A549 (cell line): ENCODE measurements at regions not wholly inside any gene's neighbourhood (a gene's known extent, or its start where the extent isn't known, plus 50 kb on each side); places are given as distances from the start of the nearest gene placed in this dataset.

Experiments used
- ATAC-seq, 2 experiments: fragments of 200-7000 bp in 1 of 2; fragments of >200 bp in 1 of 2; cut with Nextera tagmentation in 1 of 2; cut with Tn5 transposase in 1 of 2; 3 replicates each; pipeline versions ENCODE4 v1.8.0 to v1.9.1; 2018 to 2020; ENCODE audit warnings: mild to moderate bottlenecking in 1 of 2, moderate library complexity in 1 of 2
- CTCF ChIA-PET: fragments of 300-600 bp; sonication (Branson Sonifier 250); formaldehyde crosslinking; extraction: SDS; loops from one replicate; lab custom pipeline; 2021; ENCODE audit warnings: antibody characterized with exemption, inconsistent platforms; lab: Yijun Ruan, JAX
- POLR2A ChIA-PET: fragments of 350-600 bp; formaldehyde crosslinking; extraction: SDS; loops from one replicate; lab custom pipeline; 2021; ENCODE audit warnings: antibody characterized with exemption, inconsistent platforms; lab: Yijun Ruan, JAX
- DNase-seq, 2 experiments: peaks; one replicate each; pipeline versions ENCODE4 v3.0.0 to v3.0.0-alpha.2; 2011 to 2016; ENCODE audit warnings: low read depth in 1 of 2, low spot score in 1 of 2
- FAIRE-seq: peaks from 2 replicates; lab custom pipeline; 2011; peaks lifted over from hg19 to GRCh38; lab: Jason Lieb, UNC
- H3K27ac ChIP-seq, 2 experiments: fragments of >200 bp; sonication (Bioruptor Twin); formaldehyde crosslinking; 3 replicates each; pipeline ENCODE4 v1.5.1; 2016 to 2017
- H3K4me1 ChIP-seq: fragments of >200 bp; sonication (Bioruptor Twin); formaldehyde crosslinking; 3 replicates; pipeline ENCODE4 v1.6.1; 2016
- H3K4me2 ChIP-seq: fragments of >200 bp; sonication (Bioruptor Twin); formaldehyde crosslinking; 3 replicates; pipeline ENCODE4 v1.6.1; 2016
- H3K4me3 ChIP-seq: fragments of >200 bp; sonication (Bioruptor Twin); formaldehyde crosslinking; 3 replicates; pipeline ENCODE4 v1.5.1; 2016
- H3K9me3 ChIP-seq: fragments of >200 bp; sonication (Bioruptor Twin); formaldehyde crosslinking; 3 replicates; pipeline ENCODE4 v1.6.1; 2016
- CBX2 ChIP-seq: fragments of 200-600 bp; sonication (generic); IDR thresholded peaks from 2 replicates; pipeline ENCODE4 v1.6.1; 2016; ENCODE audit warnings: low read depth, mild to moderate bottlenecking, borderline replicate concordance
- CHD4 ChIP-seq: fragments of 200-600 bp; sonication (generic); IDR thresholded peaks from 2 replicates; pipeline ENCODE4 v1.6.1; 2016; ENCODE audit warnings: antibody characterized with exemption, mild to moderate bottlenecking, borderline replicate concordance
- ESRRA ChIP-seq: fragments of 150-350 bp; IDR thresholded peaks from 2 replicates; pipeline ENCODE4 v1.6.1; 2014; ENCODE audit warnings: mild to moderate bottlenecking, low read length, borderline replicate concordance
- FOSL2 ChIP-seq, 2 experiments: fragments of 450-650 bp in 1 of 2; fragments of >200 bp in 1 of 2; sonication (Bioruptor Twin) in 1 of 2; formaldehyde crosslinking; IDR thresholded peaks; 2 replicates each; pipeline versions ENCODE4 v1.5.0 to v1.6.1; 2016 to 2020; ENCODE audit warnings: mild to moderate bottlenecking in 1 of 2, moderate library complexity in 1 of 2
- FOXS1 ChIP-seq: fragments of 250-450 bp; sonication (Bioruptor Pico); IDR thresholded peaks from 2 replicates; pipeline ENCODE4 v1.5.0; 2020; ENCODE audit warnings: mild to moderate bottlenecking, moderate library complexity
- GATA3 ChIP-seq: IDR thresholded peaks from 2 replicates; pipeline ENCODE4 v1.6.1; 2012; ENCODE audit warnings: borderline replicate concordance
- JUNB ChIP-seq: fragments of >200 bp; sonication (Bioruptor Twin); formaldehyde crosslinking; IDR thresholded peaks from 2 replicates; pipeline ENCODE4 v1.6.1; 2016
- MAFK ChIP-seq: fragments of 450-650 bp; IDR thresholded peaks from 2 replicates; pipeline ENCODE4 v1.6.1; 2014; ENCODE audit not compliant: partially characterized antibody
- MAZ ChIP-seq: fragments of 150-350 bp; IDR thresholded peaks from 2 replicates; pipeline ENCODE4 v1.6.1; 2014; ENCODE audit warnings: antibody characterized with exemption, low read depth, low read length, borderline replicate concordance
- MYC ChIP-seq: IDR thresholded peaks from 2 replicates; pipeline ENCODE4 v1.6.1; 2012; ENCODE audit warnings: mild to moderate bottlenecking, inconsistent platforms, low read length, improper control_type of control experiment, borderline replicate concordance
- NFE2L2 ChIP-seq: fragments of 150-350 bp; conservative IDR thresholded peaks from 2 replicates; pipeline ENCODE4 v1.6.1; 2014; ENCODE audit warnings: low read length
- POLR2A ChIP-seq: IDR thresholded peaks from 2 replicates; pipeline ENCODE4 v1.6.1; 2012; ENCODE audit warnings: mild to moderate bottlenecking, low read length
- RNF2 ChIP-seq: fragments of 200-600 bp; sonication (generic); IDR thresholded peaks from 2 replicates; pipeline ENCODE4 v1.6.1; 2016; ENCODE audit warnings: low read depth, mild to moderate bottlenecking, antibody characterized with exemption, moderate library complexity, borderline replicate concordance
- SREBF2 ChIP-seq: fragments of 450-650 bp; IDR thresholded peaks from 2 replicates; pipeline ENCODE4 v1.6.1; 2014; ENCODE audit warnings: mild to moderate bottlenecking, moderate library complexity
- ZFP36 ChIP-seq: fragments of 450-650 bp; IDR thresholded peaks from 2 replicates; pipeline ENCODE4 v1.6.1; 2014; ENCODE audit warnings: borderline replicate concordance; ENCODE audit not compliant: partially characterized antibody
- WGBS: methylation state at CpG from one replicate; pipeline ENCODE4 v1.1.6; 2017; ENCODE audit errors: missing lambda C conversion rate; 5-methylcytosine and 5-hydroxymethylcytosine counted together
- TF ChIP-seq, protein P1 (sequence below): fragments of 450-650 bp; IDR thresholded peaks from 2 replicates; pipeline ENCODE4 v1.6.1; 2014; ENCODE audit warnings: antibody characterized with exemption
- TF ChIP-seq, protein P2 (sequence below): fragments of >200 bp; sonication (Bioruptor Twin); formaldehyde crosslinking; IDR thresholded peaks from 2 replicates; pipeline ENCODE4 v1.6.1; 2016
- TF ChIP-seq, protein P3 (sequence below): fragments of >200 bp; sonication (Bioruptor Twin); formaldehyde crosslinking; IDR thresholded peaks from 3 replicates; pipeline ENCODE4 v1.6.1; 2016
- TF ChIP-seq, protein P4 (sequence below): IDR thresholded peaks from 2 replicates; pipeline ENCODE4 v1.6.1; 2012; ENCODE audit warnings: low read depth, borderline replicate concordance
- TF ChIP-seq, protein P5 (sequence below): fragments of 150-350 bp; IDR thresholded peaks from 2 replicates; pipeline ENCODE4 v1.6.1; 2014; ENCODE audit warnings: low read depth, mild to moderate bottlenecking, low read length

DNA sequence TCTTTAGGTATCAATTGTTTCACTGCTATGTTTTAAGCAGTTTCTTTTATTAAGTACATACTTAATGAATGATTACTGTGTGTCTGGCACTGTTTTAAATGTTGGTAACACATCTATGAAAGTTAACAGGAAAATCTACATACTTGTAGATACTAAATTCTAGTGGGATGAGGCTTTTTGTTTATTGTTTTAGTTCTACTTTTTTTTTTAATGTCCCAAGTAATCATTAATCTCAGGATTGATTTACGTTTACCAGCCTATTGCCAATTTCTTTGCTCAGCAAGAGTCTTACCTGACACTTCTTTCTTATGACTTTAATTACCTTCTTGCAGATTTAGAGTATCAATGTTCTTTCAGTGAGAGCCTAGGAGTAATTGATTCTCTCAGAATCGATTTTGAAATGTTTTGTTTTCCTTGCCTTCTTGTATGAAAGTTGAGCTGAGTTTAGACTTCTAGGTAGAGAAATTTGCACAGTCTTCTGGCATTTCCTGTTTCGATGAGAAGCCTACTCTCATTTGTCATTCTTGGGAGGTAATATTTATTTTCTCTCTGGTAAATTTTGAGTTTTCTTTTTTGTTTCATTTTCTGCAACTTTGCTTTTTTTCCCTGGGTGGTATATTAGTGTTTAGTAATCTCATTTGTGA is 235.2 kb upstream of the ANKRD50 start:
- CTCF ChIA-PET = no interaction called here
- DNase-seq (no peak), ATAC-seq (no peak), FAIRE-seq (no peak)
- Histone ChIP-seq H3K4me2 (peak overlapping the region; percentile 39; the same call in 1 of the 3 replicates), H3K9me3 (no peaks in the 10 kb centered on the region), H3K4me1 (peaks cover 6% of the 10 kb centered on the region; the same call in 1 of the 3 replicates), H3K4me3 (no peak overlapping the region), H3K27ac (no peak overlapping the region)
- POLR2A ChIA-PET = no interaction called here
- WGBS = 12% methylated on average over 3 of the region's 3 CpGs
- TF ChIP-seq ESRRA = no peak
- TF ChIP-seq ZFP36 = no peak
- no peak for TF ChIP-seq NFE2L2
- TF ChIP-seq FOSL2 (IDR thresholded peaks at IDR 0.05) = no peak
- TF ChIP-seq FOSL2 (CRISPR knock-in tag; IDR thresholded peaks at IDR 0.05) = no peak
- TF ChIP-seq JUNB = no peak
- TF ChIP-seq, protein P1, sequence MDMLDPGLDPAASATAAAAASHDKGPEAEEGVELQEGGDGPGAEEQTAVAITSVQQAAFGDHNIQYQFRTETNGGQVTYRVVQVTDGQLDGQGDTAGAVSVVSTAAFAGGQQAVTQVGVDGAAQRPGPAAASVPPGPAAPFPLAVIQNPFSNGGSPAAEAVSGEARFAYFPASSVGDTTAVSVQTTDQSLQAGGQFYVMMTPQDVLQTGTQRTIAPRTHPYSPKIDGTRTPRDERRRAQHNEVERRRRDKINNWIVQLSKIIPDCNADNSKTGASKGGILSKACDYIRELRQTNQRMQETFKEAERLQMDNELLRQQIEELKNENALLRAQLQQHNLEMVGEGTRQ = no peak
- TF ChIP-seq, protein P2, sequence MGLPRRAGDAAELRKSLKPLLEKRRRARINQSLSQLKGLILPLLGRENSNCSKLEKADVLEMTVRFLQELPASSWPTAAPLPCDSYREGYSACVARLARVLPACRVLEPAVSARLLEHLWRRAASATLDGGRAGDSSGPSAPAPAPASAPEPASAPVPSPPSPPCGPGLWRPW = no peak
- TF ChIP-seq CHD4 = no peak
- TF ChIP-seq FOXS1 = no peak

DNA sequence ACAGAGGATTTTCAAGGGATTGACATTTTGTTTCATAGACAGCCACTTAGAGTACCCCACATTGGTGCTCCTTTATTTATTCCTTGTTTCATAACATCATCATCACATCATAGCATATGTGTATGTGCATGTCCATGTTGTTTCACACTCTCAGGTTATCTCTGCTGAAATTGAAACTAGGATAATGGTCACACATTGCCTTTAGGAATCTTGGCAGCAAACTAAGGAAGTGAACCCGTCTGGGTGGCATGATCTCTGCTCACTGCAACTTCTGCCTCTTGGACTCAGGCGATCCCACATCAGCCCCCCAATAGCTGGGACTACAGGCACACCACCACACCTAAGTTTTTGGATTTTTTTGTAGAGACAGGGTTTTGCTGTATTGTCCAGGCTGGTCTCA is 234.2 kb upstream of the ANKRD50 start:
- H3K4me1 ChIP-seq = peaks cover 7% of the 10 kb centered on the region; the same call in 1 of the 3 replicates

DNA sequence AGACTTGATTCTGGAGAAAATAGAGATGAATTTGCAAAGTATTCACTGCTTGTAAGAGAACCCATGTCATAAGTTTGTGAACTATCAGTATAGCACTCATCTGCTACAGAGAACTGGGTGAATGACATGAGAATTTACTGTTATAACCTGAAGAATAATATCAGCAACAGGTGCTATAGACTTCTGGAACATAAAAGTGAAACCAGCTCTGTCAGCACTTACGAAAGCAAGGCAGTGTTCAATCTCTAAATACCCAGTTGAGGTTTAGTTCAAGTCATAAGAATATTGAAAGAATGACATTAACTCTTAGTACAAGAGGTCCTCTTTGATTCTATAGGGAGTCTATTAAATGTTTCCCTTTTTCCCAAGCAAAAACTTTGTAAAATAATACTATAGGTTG is 232.9 kb upstream of the ANKRD50 start:
- ATAC-seq (no peak), DNase-seq (no peak), FAIRE-seq (no peak)
- peak overlapping the region; percentile 18; the same call in 1 of the 3 replicates for H3K4me3 ChIP-seq
- no peaks in the 10 kb centered on the region for H3K9me3 ChIP-seq
- WGBS = 35% methylated on average over 1 of the region's 1 CpG
- TF ChIP-seq CBX2 (no peak), MAFK (peak; percentile 83)
- peaks cover 19% of the 10 kb centered on the region; the same call in 2 of the 3 replicates for H3K4me1 ChIP-seq
- ChIA-PET POLR2A (no interaction called here), CTCF (no interaction called here)
- H3K27ac ChIP-seq = no peak overlapping the region
- H3K4me2 ChIP-seq = peak overlapping the region; percentile 68

More for the DNA sequence above, 234.2 kb upstream of the ANKRD50 start:
- H3K27ac ChIP-seq = peak overlapping the region in 1 of 2 experiments; percentile 36; a peak in 1 of 6 replicates
- H3K4me2 ChIP-seq = peak overlapping the region; percentile 34; the same call in 2 of the 3 replicates
- no peak overlapping the region for H3K4me3 ChIP-seq
- TF ChIP-seq MAZ (no peak), RNF2 (no peak), MYC (no peak), POLR2A (no peak), SREBF2 (no peak), GATA3 (no peak)
- TF ChIP-seq, protein P3, sequence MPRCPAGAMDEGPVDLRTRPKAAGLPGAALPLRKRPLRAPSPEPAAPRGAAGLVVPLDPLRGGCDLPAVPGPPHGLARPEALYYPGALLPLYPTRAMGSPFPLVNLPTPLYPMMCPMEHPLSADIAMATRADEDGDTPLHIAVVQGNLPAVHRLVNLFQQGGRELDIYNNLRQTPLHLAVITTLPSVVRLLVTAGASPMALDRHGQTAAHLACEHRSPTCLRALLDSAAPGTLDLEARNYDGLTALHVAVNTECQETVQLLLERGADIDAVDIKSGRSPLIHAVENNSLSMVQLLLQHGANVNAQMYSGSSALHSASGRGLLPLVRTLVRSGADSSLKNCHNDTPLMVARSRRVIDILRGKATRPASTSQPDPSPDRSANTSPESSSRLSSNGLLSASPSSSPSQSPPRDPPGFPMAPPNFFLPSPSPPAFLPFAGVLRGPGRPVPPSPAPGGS = no peak
- TF ChIP-seq, protein P4, sequence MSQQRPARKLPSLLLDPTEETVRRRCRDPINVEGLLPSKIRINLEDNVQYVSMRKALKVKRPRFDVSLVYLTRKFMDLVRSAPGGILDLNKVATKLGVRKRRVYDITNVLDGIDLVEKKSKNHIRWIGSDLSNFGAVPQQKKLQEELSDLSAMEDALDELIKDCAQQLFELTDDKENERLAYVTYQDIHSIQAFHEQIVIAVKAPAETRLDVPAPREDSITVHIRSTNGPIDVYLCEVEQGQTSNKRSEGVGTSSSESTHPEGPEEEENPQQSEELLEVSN = no peak
- TF ChIP-seq, protein P5, sequence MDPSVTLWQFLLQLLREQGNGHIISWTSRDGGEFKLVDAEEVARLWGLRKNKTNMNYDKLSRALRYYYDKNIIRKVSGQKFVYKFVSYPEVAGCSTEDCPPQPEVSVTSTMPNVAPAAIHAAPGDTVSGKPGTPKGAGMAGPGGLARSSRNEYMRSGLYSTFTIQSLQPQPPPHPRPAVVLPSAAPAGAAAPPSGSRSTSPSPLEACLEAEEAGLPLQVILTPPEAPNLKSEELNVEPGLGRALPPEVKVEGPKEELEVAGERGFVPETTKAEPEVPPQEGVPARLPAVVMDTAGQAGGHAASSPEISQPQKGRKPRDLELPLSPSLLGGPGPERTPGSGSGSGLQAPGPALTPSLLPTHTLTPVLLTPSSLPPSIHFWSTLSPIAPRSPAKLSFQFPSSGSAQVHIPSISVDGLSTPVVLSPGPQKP = no peak
- TF ChIP-seq, all 56 proteins: peak for 0
- ChIA-PET CTCF (no interaction called here), POLR2A (no interaction called here)
- DNase-seq = no peak
- 33% methylated on average over 2 of the region's 2 CpGs for WGBS
- ATAC-seq = peak in 1 of 2 experiments; percentile 55; a peak in 3 of 6 replicates
- no peak for FAIRE-seq
- H3K9me3 ChIP-seq = no peaks in the 10 kb centered on the region
